Heart right ventricle (tissue), 16 donors: ENCODE measurements at regions not wholly inside any gene's neighbourhood (a gene's known extent, or its start where the extent isn't known, plus 50 kb on each side); places are given as distances from the start of the nearest gene placed in this dataset.

ENCODE experiments used
- ATAC-seq, 8 donors: fragments of 200-7000 bp; cut with Tn5 transposase; one replicate each; pipeline ENCODE4 v1.9.1; 2020; ENCODE audit warnings: mild to moderate bottlenecking in 8 of 8, moderate library complexity in 8 of 8, moderate number of reproducible peaks in 1 of 8
- DNase-seq, 2 donors: peaks; one replicate each; pipeline ENCODE4 v3.0.0-alpha.2; 2020
- H3K27ac ChIP-seq, 10 donors: fragments of 200-600 bp; sonication (generic) in 2 of 10; one replicate each; pipeline versions ENCODE4 v1.5.0 to v1.8.0; 2020 to 2022; ENCODE audit warnings: mild to moderate bottlenecking in 3 of 10
- H3K27me3 ChIP-seq, 7 donors: fragments of 200-600 bp; one replicate each; pipeline ENCODE4 v1.8.0; 2021 to 2022; ENCODE audit warnings: mild to moderate bottlenecking in 2 of 7
- H3K36me3 ChIP-seq, 9 donors: fragments of 200-600 bp; sonication (generic) in 1 of 9; one replicate each; pipeline versions ENCODE4 v1.5.0 to v1.8.0; 2020 to 2022; ENCODE audit warnings: mild to moderate bottlenecking in 2 of 9
- H3K4me1 ChIP-seq, 9 donors: fragments of 200-600 bp; sonication (generic) in 1 of 9; one replicate each; pipeline versions ENCODE4 v1.5.0 to v1.8.0; 2020 to 2022; ENCODE audit warnings: mild to moderate bottlenecking in 4 of 9
- H3K4me3 ChIP-seq, 10 donors: fragments of 200-600 bp; sonication (generic) in 2 of 10; one replicate each; pipeline versions ENCODE4 v1.5.0 to v1.8.0; 2020 to 2022; ENCODE audit warnings: mild to moderate bottlenecking in 7 of 10, moderate library complexity in 2 of 10
- H3K9me3 ChIP-seq, 11 donors: fragments of 200-600 bp in 10 of 11; sonication (generic) in 2 of 11; one replicate each; pipeline versions ENCODE4 v1.5.0 to v1.8.0; 2013 to 2022; ENCODE audit warnings: mild to moderate bottlenecking in 2 of 11, control low read depth in 1 of 11, moderate library complexity in 1 of 11
- WGBS, 2 donors: extraction: QIAGEN DNeasy Blood & Tissue Kit; methylation state at CpG; one replicate each; pipeline ENCODE4 v1.1.7; 2013; ENCODE audit warnings: inconsistent platforms in 1 of 2; 5-methylcytosine and 5-hydroxymethylcytosine counted together
- intact Hi-C, 10 donors: fragments of 100-400 bp; cut with DNase I; formaldehyde crosslinking; loops; one replicate each; pipeline versions ENCODE4 v1.11.1 to v1.14.2; 2022
- TF ChIP-seq, protein P1 (sequence below), 9 donors: fragments of 200-600 bp; sonication (generic) in 2 of 9; IDR thresholded peaks; one replicate each; pipeline versions ENCODE4 v1.5.0 to v1.8.0; 2021 to 2022; ENCODE audit warnings: antibody characterized with exemption in 9 of 9, mild to moderate bottlenecking in 5 of 9, moderate library complexity in 1 of 9
- donor health status: Arrhythmogenic right ventricular cardiomyopathy.
- donor health status: ischemic (EF 13 %, LVEDD 7.1; RV severe dilation, severe dysfunction).
- donor health status: healthy with polysubstance abuse.
- donor health status: DM: no; HTN: yes; CAD: no.
- donor health status: DM: no; HTN: no; CAD: no.
- donor health status: ischemic (EF 25% LVEDD 6.9; RV normal size, moderate dysfunction).
- donor health status: ischemic (EF 25% LVEDD 5.7; RV mildly dilated, moderate dysfunction).
- donor health status: healthy.
- donor health status: DM: yes; HTN: yes; CAD: no.
- donor health status: Ischemic cardiomyopathy.
- donor health status: ischemic (EF 35%, LVEDD 5.7; RV mildly dilated, moderate dysfunction).
- donor health status: nonischemic (EF 11% LVEDD 7.7; RV severe dilation, severe dysfunction).
- donor health status: DM: yes; HTN: yes; CAD: no.
- donor health status: PGD.
- donor health status: ischemic (EF 29% LVEDD 5.4; RV normal size, mild dysfunction).
- donor health status: nonischemic (EF 23%, LVEDD 6.1; RV moderate dilation, normal function).

- no peak for DNase-seq
- no peaks in the 10 kb centered on the region for H3K36me3 ChIP-seq
- no peak overlapping the region for H3K4me3 ChIP-seq
- H3K27me3 ChIP-seq: no peaks in the 10 kb centered on the region
- H3K9me3 ChIP-seq: peaks cover 0 to 28% (median 0%) of the 10 kb centered on the region in 11 donors
- 64 to 71% methylated on average over 2 of the region's 2 CpGs for WGBS, 2 donors
- intact Hi-C loops: no loop called here
- ATAC-seq: no peak
- no peak overlapping the region for H3K27ac ChIP-seq
- no peaks in the 10 kb centered on the region for H3K4me1 ChIP-seq
- TF ChIP-seq, protein P1, sequence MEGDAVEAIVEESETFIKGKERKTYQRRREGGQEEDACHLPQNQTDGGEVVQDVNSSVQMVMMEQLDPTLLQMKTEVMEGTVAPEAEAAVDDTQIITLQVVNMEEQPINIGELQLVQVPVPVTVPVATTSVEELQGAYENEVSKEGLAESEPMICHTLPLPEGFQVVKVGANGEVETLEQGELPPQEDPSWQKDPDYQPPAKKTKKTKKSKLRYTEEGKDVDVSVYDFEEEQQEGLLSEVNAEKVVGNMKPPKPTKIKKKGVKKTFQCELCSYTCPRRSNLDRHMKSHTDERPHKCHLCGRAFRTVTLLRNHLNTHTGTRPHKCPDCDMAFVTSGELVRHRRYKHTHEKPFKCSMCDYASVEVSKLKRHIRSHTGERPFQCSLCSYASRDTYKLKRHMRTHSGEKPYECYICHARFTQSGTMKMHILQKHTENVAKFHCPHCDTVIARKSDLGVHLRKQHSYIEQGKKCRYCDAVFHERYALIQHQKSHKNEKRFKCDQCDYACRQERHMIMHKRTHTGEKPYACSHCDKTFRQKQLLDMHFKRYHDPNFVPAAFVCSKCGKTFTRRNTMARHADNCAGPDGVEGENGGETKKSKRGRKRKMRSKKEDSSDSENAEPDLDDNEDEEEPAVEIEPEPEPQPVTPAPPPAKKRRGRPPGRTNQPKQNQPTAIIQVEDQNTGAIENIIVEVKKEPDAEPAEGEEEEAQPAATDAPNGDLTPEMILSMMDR (IDR thresholded peaks at IDR 0.05): no peak
These were observed 173.2 kb upstream of the TRPC4 start for GRCh38 chr13:38042771-38043170.

DNA sequence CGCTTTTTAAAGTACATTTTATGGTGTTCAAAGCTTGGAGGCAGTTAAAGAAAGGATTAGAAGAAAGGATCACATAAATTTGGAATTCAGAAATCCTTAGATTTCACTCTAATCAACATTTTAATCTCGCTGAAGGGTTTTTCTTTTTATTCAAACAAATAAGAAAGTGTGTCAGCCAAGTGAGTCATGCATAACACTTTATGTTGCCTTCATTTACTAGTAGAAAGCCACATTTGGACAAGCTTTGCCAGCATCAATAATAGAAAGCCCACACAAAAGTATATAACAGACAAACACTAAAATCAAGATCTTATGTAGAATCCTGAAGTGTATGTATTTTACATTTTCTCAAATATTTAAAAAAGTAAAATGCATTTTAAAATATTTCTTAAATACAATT, 154.9 kb upstream of the TRPC4 start:
- intact Hi-C loops: no loop called here
- Histone ChIP-seq H3K4me3 (no peak overlapping the region), H3K27ac (no peak overlapping the region), H3K9me3 (peaks cover 0 to 37% (median 3%) of the 10 kb centered on the region in 11 donors), H3K27me3 (no peaks in the 10 kb centered on the region), H3K36me3 (no peaks in the 10 kb centered on the region), H3K4me1 (no peaks in the 10 kb centered on the region)
- WGBS, 2 donors: 38 to 39% methylated on average over 2 of the region's 2 CpGs
- TF ChIP-seq, protein P1 (IDR thresholded peaks at IDR 0.05): no peak
- no peak for ATAC-seq
- DNase-seq: no peak

DNA sequence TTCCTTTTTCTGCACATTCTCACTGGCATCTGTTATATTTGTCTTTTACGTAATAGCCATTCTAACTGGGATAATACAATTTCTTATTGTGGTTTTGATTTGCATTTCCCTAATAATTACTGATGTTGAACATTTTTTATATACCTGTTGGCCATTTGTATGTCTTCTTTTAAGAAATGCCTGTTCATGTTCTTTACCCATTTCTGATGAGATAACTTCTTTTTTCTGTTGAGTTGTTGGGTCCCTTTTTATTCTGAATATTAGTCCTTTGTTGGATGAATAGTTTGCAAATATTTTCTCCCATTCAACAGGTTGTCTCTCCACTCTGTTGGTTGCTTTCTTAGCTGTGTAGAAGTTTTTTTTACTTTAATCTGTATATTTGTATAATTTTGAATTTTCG, 147.7 kb upstream of the TRPC4 start:
- peaks cover 0 to 61% (median 3%) of the 10 kb centered on the region in 11 donors for H3K9me3 ChIP-seq
- intact Hi-C loops: no loop called here
- no peaks in the 10 kb centered on the region for H3K36me3 ChIP-seq
- no peaks in the 10 kb centered on the region for H3K4me1 ChIP-seq
- no peak overlapping the region for H3K4me3 ChIP-seq
- 69 to 94% methylated on average over 2 of the region's 2 CpGs for WGBS, 2 donors
- TF ChIP-seq, protein P1 (IDR thresholded peaks at IDR 0.05): no peak
- H3K27ac ChIP-seq: no peak overlapping the region
- no peak for DNase-seq
- no peaks in the 10 kb centered on the region for H3K27me3 ChIP-seq
- no peak for ATAC-seq

- DNase-seq: no peak
- Histone ChIP-seq H3K36me3 (no peaks in the 10 kb centered on the region), H3K9me3 (peaks cover 0 to 33% (median 0%) of the 10 kb centered on the region in 11 donors), H3K27me3 (no peaks in the 10 kb centered on the region), H3K4me3 (no peak overlapping the region), H3K27ac (no peak overlapping the region), H3K4me1 (no peaks in the 10 kb centered on the region)
- intact Hi-C loops: no loop called here
- ATAC-seq: no peak
- WGBS, 2 donors: 89 to 100% methylated on average over 1 of the region's 1 CpG
- TF ChIP-seq, protein P1 (IDR thresholded peaks at IDR 0.05): no peak
These were observed 144.1 kb upstream of the TRPC4 start for GRCh38 chr13:38013676-38014075.
